HCT116 (cell line): ENCODE measurements at regions not wholly inside any gene's neighbourhood (a gene's known extent, or its start where the extent isn't known, plus 50 kb on each side); places are given as distances from the start of the nearest gene placed in this dataset.

Experiments used
- ATAC-seq: fragments of 200-7000 bp; cut with Tn5 transposase; 2 replicates; pipeline ENCODE4 v1.9.1; 2020; ENCODE audit warnings: mild to moderate bottlenecking, moderate library complexity
- BruUV-seq: library from RNA; stranded (reverse); fragments of 400-500 nt; replicated peaks from 2 replicates; lab custom pipeline; 2021; lab: Mats Ljungman, UMichigan
- CTCF ChIA-PET: fragments of 300-600 bp; sonication (Branson Sonifier 250); formaldehyde crosslinking; loops from one replicate; lab custom pipeline; 2021; ENCODE audit warnings: antibody characterized with exemption; lab: Charles Lee
- POLR2A ChIA-PET: fragments of 300-600, 350-600 bp; sonication (Branson Sonifier 250); formaldehyde crosslinking; loops from one replicate; lab custom pipeline; 2021; ENCODE audit warnings: antibody characterized with exemption; lab: Charles Lee
- RAD21 ChIA-PET, 2 experiments: fragments of 300-600 bp; sonication (Branson Sonifier 250); formaldehyde crosslinking; loops; one replicate each; lab custom pipeline; 2023; ENCODE audit warnings: low total read pairs in 2 of 2; ENCODE audit not compliant: uncharacterized antibody in 2 of 2, unreplicated experiment in 2 of 2, low non-redundant PET in 1 of 2; lab: Charles Lee
- DNase-seq: peaks from one replicate; pipeline ENCODE4 v3.0.0-alpha.2; 2010; ENCODE audit warnings: low read depth, low spot score
- H2AFZ ChIP-seq: fragments of 200-600 bp; shearing (Covaris generic), sonication (generic); 2 replicates; pipeline ENCODE4 v1.6.1; 2017; ENCODE audit warnings: low read depth, mixed run types, mixed read lengths, antibody characterized with exemption, low read length; ENCODE audit not compliant: poor library complexity, severe bottlenecking
- H3K27ac ChIP-seq: 2 replicates; pipeline ENCODE4 v1.5.1; 2012; ENCODE audit warnings: low read depth, low read length
- H3K27me3 ChIP-seq: fragments of 200-600 bp; sonication (generic); 2 replicates; pipeline ENCODE4 v1.6.1; 2016; ENCODE audit warnings: mixed run types, low read length, mixed read lengths; ENCODE audit not compliant: insufficient read depth
- H3K36me3 ChIP-seq, 2 experiments: fragments of 200-500 bp in 1 of 2; fragments of 200-600 bp in 1 of 2; sonication (Bioruptor generic) in 1 of 2; sonication (generic) in 1 of 2; 2 replicates each; pipeline versions ENCODE4 v1.5.1 to v1.6.1; 2014 to 2016; ENCODE audit warnings: low read length in 2 of 2, inconsistent platforms in 1 of 2, mixed read lengths in 1 of 2, mixed run types in 1 of 2; ENCODE audit not compliant: insufficient read depth in 2 of 2, control insufficient read depth in 1 of 2
- H3K4me1 ChIP-seq, 2 experiments: fragments of 200-600 bp in 1 of 2; sonication (generic) in 1 of 2; 2 replicates each; pipeline versions ENCODE4 v1.5.1 to v1.6.1; 2012 to 2017; ENCODE audit warnings: low read length in 2 of 2, inconsistent platforms in 1 of 2, mild to moderate bottlenecking in 1 of 2, mixed read lengths in 1 of 2, mixed run types in 1 of 2, moderate library complexity in 1 of 2; ENCODE audit not compliant: insufficient read depth in 2 of 2, control insufficient read depth in 1 of 2
- H3K4me2 ChIP-seq: fragments of 200-600 bp; sonication (generic); 2 replicates; pipeline ENCODE4 v1.6.1; 2017; ENCODE audit warnings: mixed run types, low read length, mixed read lengths
- H3K4me3 ChIP-seq, 2 experiments: fragments of 200-600 bp in 1 of 2; sonication (generic) in 1 of 2; replicated peaks in 1 of 2; 2 replicates each; pipeline ENCODE4 v1.5.1; 2011 to 2016; ENCODE audit warnings: low read length in 2 of 2, control low read depth in 1 of 2, low read depth in 1 of 2, mild to moderate bottlenecking in 1 of 2, mixed read lengths in 1 of 2, mixed run types in 1 of 2
- H3K79me2 ChIP-seq: fragments of 200-600 bp; sonication (generic); 2 replicates; pipeline ENCODE4 v1.6.1; 2017; ENCODE audit warnings: mild to moderate bottlenecking, mixed run types, low read length, moderate library complexity, mixed read lengths; ENCODE audit not compliant: insufficient read depth
- H3K9ac ChIP-seq: fragments of 200-600 bp; sonication (generic); 2 replicates; pipeline ENCODE4 v1.6.1; 2016; ENCODE audit warnings: low read length, mixed read lengths
- H3K9me2 ChIP-seq: fragments of 200-600 bp; sonication (generic), shearing (Covaris generic); 2 replicates; pipeline ENCODE4 v1.6.1; 2017; ENCODE audit warnings: mixed run types, mild to moderate bottlenecking, moderate library complexity; ENCODE audit not compliant: insufficient read depth
- H3K9me3 ChIP-seq, 2 experiments: fragments of 200-500 bp in 1 of 2; fragments of 200-600 bp in 1 of 2; sonication (Bioruptor generic) in 1 of 2; sonication (generic) in 1 of 2; 2 replicates each; pipeline ENCODE4 v1.6.1; 2014 to 2017; ENCODE audit warnings: low read length in 2 of 2, mixed read lengths in 2 of 2, inconsistent platforms in 1 of 2, low read depth in 1 of 2, mild to moderate bottlenecking in 1 of 2, mixed run types in 1 of 2, moderate library complexity in 1 of 2; ENCODE audit not compliant: control insufficient read depth in 1 of 2, insufficient read depth in 1 of 2
- H4K20me1 ChIP-seq: fragments of 200-600 bp; sonication (generic), shearing (Covaris generic); 2 replicates; pipeline ENCODE4 v1.6.1; 2017; ENCODE audit warnings: mixed run types, mild to moderate bottlenecking, moderate library complexity; ENCODE audit not compliant: insufficient read depth
- CEBPB ChIP-seq: IDR thresholded peaks from 2 replicates; pipeline ENCODE4 v1.6.1; 2012; ENCODE audit warnings: low read depth
- EGR1 ChIP-seq: IDR thresholded peaks from 2 replicates; pipeline ENCODE4 v1.6.1; 2012; ENCODE audit warnings: low read depth
- POLR2A ChIP-seq: IDR thresholded peaks from 2 replicates; pipeline ENCODE4 v1.7.0; 2011; ENCODE audit warnings: borderline replicate concordance; ENCODE audit not compliant: insufficient read depth, insufficient read length; ENCODE audit errors: extremely low read depth
- POLR2AphosphoS5 ChIP-seq: IDR thresholded peaks from 2 replicates; pipeline ENCODE4 v1.6.1; 2011; ENCODE audit warnings: mild to moderate bottlenecking, low read depth, low read length, moderate library complexity
- SIN3A ChIP-seq: IDR thresholded peaks from 2 replicates; pipeline ENCODE4 v1.6.1; 2012; ENCODE audit warnings: low read depth
- TCF7L2 ChIP-seq: IDR thresholded peaks from 2 replicates; pipeline ENCODE4 v1.7.0; 2011; ENCODE audit warnings: borderline replicate concordance, inconsistent platforms; ENCODE audit not compliant: insufficient read depth, insufficient read length; ENCODE audit errors: extremely low read depth
- YY1 ChIP-seq: IDR thresholded peaks from 2 replicates; pipeline ENCODE4 v1.6.1; 2011; ENCODE audit warnings: low read length, low read depth, moderate library complexity, mild to moderate bottlenecking; ENCODE audit not compliant: insufficient replicate concordance; ENCODE audit errors: extremely low read depth
- ZFX ChIP-seq: fragments of 450-650 bp; IDR thresholded peaks from 2 replicates; pipeline ENCODE4 v1.6.1; 2017
- ZNF274 ChIP-seq: fragments of 200-500 bp; sonication (Bioruptor generic); IDR thresholded peaks from 2 replicates; pipeline ENCODE4 v1.6.1; 2014; ENCODE audit warnings: mild to moderate bottlenecking, low read depth, low read length, inconsistent platforms
- intact Hi-C: fragments of 100-400 bp; cut with micrococcal nuclease; formaldehyde crosslinking; loops from 2 replicates; pipeline ENCODE4 v1.10.0; 2022
- TF ChIP-seq, protein P1 (sequence below): IDR thresholded peaks from 2 replicates; pipeline ENCODE4 v1.6.1; 2012; ENCODE audit warnings: low read depth
- TF ChIP-seq, protein P2 (sequence below), 3 experiments: fragments of 200-600 bp in 1 of 3; sonication (generic) in 1 of 3; IDR thresholded peaks in 2 of 3; conservative IDR thresholded peaks in 1 of 3; 2 replicates each; pipeline ENCODE4 v1.5.1; 2012 to 2017; ENCODE audit warnings: low read depth in 2 of 3, low read length in 2 of 3, antibody characterized with exemption in 1 of 3, borderline replicate concordance in 1 of 3, control low read depth in 1 of 3, mild to moderate bottlenecking in 1 of 3, mixed read lengths in 1 of 3, mixed run types in 1 of 3, moderate library complexity in 1 of 3; ENCODE audit not compliant: insufficient read depth in 1 of 3
- TF ChIP-seq, protein P3 (sequence below): IDR thresholded peaks from 2 replicates; pipeline ENCODE4 v1.6.1; 2012

DNA sequence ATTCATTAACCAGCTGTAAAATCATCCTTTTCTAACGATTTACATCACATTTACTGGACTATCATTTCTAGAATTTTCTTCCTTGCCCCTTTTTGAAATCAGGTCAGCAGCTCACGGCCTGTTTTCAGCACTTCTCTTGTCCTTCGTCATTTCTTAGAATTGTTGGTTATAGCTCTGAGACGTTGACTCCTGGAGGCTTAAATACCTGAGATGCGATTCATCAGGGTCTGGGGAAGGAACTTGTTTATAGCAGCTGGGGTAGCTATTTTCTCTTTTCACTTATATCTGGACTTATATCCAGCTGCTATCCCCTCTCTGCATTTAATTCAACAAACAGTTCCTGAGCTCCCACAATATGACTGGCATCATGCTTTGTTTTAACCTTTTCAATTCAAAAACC, 338.7 kb upstream of the TNRC6C start:
- no peaks in the 10 kb centered on the region for H3K27me3 ChIP-seq
- DNase-seq (no peak), ATAC-seq (no peak)
- no peaks in the 10 kb centered on the region for H4K20me1 ChIP-seq
- H3K9me2 ChIP-seq, result no peaks in the 10 kb centered on the region
- no TSS peak for BruUV-seq
- RAD21 ChIA-PET, result interaction anchor here in 1 of 2 experiments (0.6 kb wide), 1 partner anchor 25 kb away, joined by 3 read pairs; no protein-coding TSS in a partner anchor
- no peak overlapping the region for H3K4me3 ChIP-seq
- no peak overlapping the region for H2AFZ ChIP-seq
- peaks cover 0 to 4% of the 10 kb centered on the region in 2 experiments; a peak in 1 of 4 replicates for H3K9me3 ChIP-seq
- no peaks in the 10 kb centered on the region for H3K36me3 ChIP-seq
- no peak overlapping the region for H3K4me2 ChIP-seq
- H3K79me2 ChIP-seq, result no peaks in the 10 kb centered on the region
- POLR2A ChIA-PET, result no interaction called here
- H3K27ac ChIP-seq, result no peak overlapping the region
- peaks cover 0 to 13% of the 10 kb centered on the region in 2 experiments; a peak in 2 of 4 replicates for H3K4me1 ChIP-seq
- no peak for TF ChIP-seq POLR2AphosphoS5
- TF ChIP-seq EGR1, result no peak
- TF ChIP-seq YY1, result no peak
- TF ChIP-seq, protein P1, sequence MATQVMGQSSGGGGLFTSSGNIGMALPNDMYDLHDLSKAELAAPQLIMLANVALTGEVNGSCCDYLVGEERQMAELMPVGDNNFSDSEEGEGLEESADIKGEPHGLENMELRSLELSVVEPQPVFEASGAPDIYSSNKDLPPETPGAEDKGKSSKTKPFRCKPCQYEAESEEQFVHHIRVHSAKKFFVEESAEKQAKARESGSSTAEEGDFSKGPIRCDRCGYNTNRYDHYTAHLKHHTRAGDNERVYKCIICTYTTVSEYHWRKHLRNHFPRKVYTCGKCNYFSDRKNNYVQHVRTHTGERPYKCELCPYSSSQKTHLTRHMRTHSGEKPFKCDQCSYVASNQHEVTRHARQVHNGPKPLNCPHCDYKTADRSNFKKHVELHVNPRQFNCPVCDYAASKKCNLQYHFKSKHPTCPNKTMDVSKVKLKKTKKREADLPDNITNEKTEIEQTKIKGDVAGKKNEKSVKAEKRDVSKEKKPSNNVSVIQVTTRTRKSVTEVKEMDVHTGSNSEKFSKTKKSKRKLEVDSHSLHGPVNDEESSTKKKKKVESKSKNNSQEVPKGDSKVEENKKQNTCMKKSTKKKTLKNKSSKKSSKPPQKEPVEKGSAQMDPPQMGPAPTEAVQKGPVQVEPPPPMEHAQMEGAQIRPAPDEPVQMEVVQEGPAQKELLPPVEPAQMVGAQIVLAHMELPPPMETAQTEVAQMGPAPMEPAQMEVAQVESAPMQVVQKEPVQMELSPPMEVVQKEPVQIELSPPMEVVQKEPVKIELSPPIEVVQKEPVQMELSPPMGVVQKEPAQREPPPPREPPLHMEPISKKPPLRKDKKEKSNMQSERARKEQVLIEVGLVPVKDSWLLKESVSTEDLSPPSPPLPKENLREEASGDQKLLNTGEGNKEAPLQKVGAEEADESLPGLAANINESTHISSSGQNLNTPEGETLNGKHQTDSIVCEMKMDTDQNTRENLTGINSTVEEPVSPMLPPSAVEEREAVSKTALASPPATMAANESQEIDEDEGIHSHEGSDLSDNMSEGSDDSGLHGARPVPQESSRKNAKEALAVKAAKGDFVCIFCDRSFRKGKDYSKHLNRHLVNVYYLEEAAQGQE, result no peak
- TF ChIP-seq, protein P2, sequence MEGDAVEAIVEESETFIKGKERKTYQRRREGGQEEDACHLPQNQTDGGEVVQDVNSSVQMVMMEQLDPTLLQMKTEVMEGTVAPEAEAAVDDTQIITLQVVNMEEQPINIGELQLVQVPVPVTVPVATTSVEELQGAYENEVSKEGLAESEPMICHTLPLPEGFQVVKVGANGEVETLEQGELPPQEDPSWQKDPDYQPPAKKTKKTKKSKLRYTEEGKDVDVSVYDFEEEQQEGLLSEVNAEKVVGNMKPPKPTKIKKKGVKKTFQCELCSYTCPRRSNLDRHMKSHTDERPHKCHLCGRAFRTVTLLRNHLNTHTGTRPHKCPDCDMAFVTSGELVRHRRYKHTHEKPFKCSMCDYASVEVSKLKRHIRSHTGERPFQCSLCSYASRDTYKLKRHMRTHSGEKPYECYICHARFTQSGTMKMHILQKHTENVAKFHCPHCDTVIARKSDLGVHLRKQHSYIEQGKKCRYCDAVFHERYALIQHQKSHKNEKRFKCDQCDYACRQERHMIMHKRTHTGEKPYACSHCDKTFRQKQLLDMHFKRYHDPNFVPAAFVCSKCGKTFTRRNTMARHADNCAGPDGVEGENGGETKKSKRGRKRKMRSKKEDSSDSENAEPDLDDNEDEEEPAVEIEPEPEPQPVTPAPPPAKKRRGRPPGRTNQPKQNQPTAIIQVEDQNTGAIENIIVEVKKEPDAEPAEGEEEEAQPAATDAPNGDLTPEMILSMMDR (IDR thresholded peaks at IDR 0.05 in 2 of 3, conservative IDR thresholded peaks at IDR 0.05 in 1 of 3; ENCODE audit: borderline replicate concordance in 1 of 3, insufficient read depth in 1 of 3, low read depth in 2 of 3, low read length in 2 of 3), result no peak
- TF ChIP-seq ZFX, result no peak
- TF ChIP-seq, protein P3, sequence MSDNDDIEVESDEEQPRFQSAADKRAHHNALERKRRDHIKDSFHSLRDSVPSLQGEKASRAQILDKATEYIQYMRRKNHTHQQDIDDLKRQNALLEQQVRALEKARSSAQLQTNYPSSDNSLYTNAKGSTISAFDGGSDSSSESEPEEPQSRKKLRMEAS, result no peak
- TF ChIP-seq POLR2A, result no peak
- TF ChIP-seq CEBPB, result no peak
- no peak for TF ChIP-seq TCF7L2
- TF ChIP-seq ZNF274, result no peak
- no peak for TF ChIP-seq SIN3A
- intact Hi-C loops, result no loop called here
- H3K9ac ChIP-seq, result no peak overlapping the region
- CTCF ChIA-PET, result interaction anchor here (1.2 to 1.8 kb wide), 2 partner anchors 13 to 77 kb away, joined by 3 to 7 read pairs; no protein-coding TSS in a partner anchor
